ENCODE measurements at regions not wholly inside any gene's neighbourhood (a gene's known extent, or its start where the extent isn't known, plus 50 kb on each side); places are given as distances from the start of the nearest gene placed in this dataset.
"Not testable (repeated sequence)": the region's sequence is repeated elsewhere in the genome, so short reads cannot be mapped to it uniquely, and the experiment has no call there.

GRCh38 chr1:244322791-244323521 lies 128.8 kb downstream of the ADSS2 start:
- DNase-seq (ENCODE audit: low read depth), result no peak

DNA sequence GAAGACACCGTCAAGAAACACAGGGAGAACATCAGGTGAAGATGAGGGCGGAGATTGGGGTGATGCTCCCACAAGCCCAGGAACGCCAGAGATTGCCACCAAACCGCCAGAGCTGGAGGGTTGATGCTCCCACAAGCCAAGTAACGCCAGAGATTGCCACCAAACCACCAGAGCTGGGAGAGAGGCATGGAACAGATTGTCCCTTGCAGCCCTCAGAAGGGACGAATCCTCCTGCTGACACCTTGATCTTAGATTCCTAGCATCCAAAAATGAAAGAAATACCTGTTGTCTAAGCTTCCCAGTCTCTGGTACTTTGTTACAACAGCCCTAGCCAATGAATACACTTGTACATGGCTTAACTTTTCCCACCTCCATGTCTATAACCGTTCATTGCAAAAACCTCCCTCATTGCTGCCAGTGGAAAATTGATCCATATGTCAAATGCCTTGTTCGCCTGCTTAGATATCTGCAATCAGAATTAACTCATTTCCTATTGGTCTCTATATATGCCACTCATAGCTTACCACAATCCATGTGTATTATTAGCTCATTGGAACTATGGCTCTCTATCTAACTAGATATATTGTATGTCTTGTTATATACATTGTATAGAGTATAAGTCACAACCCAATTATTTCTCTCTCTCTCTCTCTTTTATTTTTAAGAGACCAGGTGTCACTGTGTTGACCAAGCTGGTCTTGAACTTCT lies 127.4 kb downstream of the ADSS2 start:
- DNase-seq (ENCODE audit: low read depth), result no peak

GRCh38 chr1:244325056-244325758 lies 126.5 kb downstream of the ADSS2 start:
- DNase-seq (ENCODE audit: low read depth), result no peak

DNA sequence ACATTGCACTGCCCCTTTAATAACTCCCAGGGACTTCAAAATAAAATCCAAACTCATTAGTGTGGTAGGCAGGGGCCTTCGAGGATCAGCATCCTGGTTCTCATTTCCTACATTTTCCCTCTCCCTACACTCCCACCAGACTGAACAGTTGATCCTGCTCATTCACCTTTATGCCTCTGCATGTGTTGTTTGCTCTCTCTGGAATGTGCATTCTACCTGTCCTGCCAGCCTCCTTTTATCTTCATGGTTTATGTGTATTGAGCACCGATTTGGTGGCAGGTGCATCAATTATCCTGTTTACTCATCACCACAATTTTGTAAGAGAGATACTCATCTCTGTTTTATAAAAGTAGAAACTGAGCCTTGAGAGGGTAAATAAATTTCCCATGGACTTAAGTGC lies 125.0 kb downstream of the ADSS2 start:
- no peak for DNase-seq (ENCODE audit: low read depth)

DNA sequence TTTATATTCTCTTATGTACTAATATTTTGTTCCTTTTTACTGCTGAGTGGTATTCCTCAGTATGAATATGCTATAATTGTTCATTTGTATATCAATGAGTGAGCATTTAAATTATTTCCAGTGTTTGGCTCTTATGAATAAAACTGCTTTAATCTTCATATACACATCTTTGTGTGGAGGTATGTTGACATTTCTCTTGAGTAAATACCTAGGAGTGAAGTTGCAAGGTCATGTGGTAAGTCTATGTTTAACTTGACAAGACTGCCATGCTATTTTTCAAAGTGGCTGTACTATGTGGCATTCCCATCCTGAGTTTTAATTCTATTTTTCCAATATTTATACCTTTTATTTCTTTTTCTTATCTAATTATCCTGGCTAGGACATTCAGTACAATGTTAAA lies 124.2 kb downstream of the ADSS2 start:
- no peak for DNase-seq (ENCODE audit: low read depth)

GRCh38 chr1:244328476-244328875 lies 123.2 kb downstream of the ADSS2 start:
- no peak for DNase-seq (ENCODE audit: low read depth)

DNA sequence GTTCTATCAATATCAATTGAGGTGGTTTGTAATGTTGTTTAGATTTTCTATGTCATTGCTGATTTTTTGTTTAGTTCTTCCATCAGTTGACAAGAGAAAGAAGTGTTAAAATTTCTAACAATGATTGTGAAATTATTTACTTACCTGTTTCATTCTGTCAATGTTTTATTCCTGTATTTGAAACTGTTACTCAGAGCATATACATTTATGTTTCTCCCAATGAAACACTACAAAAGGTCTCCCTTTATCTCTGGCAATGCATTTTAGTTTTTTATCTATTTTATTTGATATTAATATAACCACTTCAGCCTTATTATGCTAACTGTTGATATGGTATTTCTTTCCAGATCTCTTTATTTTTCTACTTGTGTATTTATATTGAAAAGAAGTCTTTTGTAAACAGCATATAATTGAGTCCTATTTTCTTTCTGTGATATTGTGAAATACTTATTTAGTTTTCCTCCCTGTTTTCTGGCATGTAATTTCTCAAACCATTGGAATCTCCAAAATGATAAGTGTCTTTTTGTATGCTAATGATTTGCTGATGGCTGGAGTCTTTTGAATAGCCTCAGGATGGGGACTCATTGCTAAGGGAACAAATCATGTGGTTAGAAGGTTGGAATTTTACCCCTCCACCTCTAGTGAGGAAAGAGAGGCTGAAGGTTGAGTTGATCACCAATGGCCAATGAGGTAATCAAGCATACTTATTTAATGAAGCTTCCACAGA lies 122.0 kb downstream of the ADSS2 start:
- DNase-seq (ENCODE audit: low read depth), result no peak

DNA sequence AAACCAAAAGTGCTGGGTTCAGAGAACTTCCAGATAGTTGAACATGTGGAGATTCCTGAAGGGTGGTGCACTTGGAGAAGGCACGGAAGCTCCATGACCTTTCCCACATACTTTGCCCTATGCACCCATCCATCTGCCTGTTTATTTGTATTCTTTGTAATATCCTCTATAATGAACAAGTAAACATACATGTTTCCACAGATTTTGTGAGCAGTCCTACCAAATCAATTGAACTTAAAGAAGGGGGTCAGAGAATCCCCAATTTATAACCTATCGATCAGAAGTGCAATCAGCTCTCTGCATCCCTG lies 121.4 kb downstream of the ADSS2 start:
- no peak for DNase-seq (ENCODE audit: low read depth)

DNA sequence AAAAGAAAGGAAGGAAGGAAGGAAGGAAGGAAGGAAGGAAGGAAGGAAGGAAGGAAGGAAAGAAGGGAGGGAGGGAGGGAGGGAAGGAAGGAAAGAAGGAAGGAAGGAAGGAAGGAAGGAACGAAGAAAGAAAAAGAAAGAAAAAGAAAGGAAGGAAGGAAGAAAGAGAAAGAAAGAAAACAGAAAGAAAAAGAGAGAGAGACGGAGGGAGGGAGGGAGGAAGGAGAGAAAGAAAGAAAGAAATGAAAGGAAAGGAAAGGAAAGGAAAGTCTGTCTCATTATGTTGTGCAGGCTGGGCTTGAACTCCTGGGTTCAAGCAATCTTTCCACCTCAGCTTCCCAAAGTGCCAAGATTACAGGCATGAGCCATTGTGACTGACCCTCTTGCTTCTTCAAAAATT lies 118.9 kb downstream of the ADSS2 start:
- not testable (repeated sequence) for DNase-seq (ENCODE audit: low read depth)

DNA sequence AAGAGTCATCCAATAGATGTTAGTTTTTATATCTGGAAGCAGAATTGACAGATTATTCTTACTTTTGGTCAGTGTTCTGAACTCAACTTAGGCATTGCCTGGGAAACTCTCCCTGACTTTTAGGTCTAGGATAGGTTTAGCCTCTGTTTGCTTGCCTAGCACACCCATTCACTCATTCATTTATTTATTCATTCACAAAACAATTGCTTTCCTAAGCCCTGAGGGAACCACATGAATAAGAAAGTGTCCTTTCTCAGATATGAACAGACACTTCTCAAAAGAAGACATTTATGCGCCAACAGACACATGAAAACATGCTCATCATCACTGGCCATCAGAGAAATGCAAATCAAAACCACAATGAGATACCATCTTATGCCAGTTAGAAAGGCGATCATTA lies 117.4 kb downstream of the ADSS2 start:
- not testable (repeated sequence) for DNase-seq (ENCODE audit: low read depth)

- DNase-seq (ENCODE audit: low read depth), result not testable (repeated sequence)
These were observed 116.9 kb downstream of the ADSS2 start for GRCh38 chr1:244334842-244335241.

DNA sequence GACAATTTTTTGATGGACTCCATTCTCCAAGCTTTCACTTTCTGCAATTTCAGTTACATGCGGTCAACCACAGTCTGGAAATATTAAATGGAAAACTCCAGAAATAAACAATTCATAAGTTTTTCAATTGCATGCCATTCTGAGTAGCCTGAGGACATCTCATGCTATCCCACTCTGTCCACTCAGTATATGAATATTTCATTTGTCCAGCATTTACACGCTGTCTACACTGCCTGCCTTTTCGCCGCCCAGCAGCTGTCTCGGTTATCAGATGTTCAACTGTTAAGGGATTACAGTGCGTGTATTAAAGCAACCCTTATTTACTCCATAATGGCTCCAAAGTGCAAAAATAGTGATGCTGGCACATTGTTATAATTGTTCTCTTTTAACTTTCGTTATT lies 116.3 kb downstream of the ADSS2 start:
- no peak for DNase-seq (ENCODE audit: low read depth)

- no peak for DNase-seq (ENCODE audit: low read depth)
These were observed 115.3 kb downstream of the ADSS2 start for GRCh38 chr1:244336232-244336899.

GRCh38 chr1:244337839-244338238 lies 113.9 kb downstream of the ADSS2 start:
- DNase-seq (ENCODE audit: low read depth), result no peak

DNA sequence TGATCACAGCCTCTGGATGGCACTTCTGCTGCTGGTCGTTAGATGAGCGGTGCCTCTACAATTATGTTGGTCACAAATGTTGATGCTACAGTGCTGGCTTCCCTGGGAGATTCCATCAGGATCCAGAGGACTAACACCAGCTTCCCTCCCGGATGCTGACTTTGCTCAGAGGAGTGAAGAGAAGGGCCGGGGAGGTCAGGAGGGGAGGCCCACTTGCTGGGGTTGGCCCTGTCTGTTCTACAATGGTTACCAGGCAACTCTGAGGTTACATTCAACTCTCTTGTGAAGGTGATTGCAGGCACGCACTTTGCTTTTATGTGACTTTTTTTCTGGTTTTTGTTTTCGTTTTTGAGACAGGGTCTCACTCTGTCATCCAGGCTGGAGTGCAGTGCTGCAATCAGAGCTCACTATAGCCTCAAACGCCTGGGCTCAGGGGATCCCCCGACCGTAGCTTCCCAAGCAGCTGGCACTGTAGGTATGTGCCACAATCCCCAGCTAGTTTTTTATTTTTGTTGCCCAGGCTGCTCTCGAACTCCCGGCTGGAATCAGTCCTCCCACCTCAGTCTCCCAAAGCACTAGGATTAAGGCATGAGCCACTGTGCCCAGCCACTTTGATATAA lies 112.5 kb downstream of the ADSS2 start:
- DNase-seq (ENCODE audit: low read depth), result no peak

GRCh38 chr1:244339776-244340175 lies 111.9 kb downstream of the ADSS2 start:
- DNase-seq (ENCODE audit: low read depth), result no peak

- DNase-seq (ENCODE audit: low read depth), result no peak
These were observed 111.3 kb downstream of the ADSS2 start for GRCh38 chr1:244340396-244340795.

- DNase-seq (ENCODE audit: low read depth), result no peak
These were observed 110.0 kb downstream of the ADSS2 start for GRCh38 chr1:244341455-244342450.

- no peak for DNase-seq (ENCODE audit: low read depth)
These were observed 107.7 kb downstream of the ADSS2 start for GRCh38 chr1:244344001-244344400.

DNA sequence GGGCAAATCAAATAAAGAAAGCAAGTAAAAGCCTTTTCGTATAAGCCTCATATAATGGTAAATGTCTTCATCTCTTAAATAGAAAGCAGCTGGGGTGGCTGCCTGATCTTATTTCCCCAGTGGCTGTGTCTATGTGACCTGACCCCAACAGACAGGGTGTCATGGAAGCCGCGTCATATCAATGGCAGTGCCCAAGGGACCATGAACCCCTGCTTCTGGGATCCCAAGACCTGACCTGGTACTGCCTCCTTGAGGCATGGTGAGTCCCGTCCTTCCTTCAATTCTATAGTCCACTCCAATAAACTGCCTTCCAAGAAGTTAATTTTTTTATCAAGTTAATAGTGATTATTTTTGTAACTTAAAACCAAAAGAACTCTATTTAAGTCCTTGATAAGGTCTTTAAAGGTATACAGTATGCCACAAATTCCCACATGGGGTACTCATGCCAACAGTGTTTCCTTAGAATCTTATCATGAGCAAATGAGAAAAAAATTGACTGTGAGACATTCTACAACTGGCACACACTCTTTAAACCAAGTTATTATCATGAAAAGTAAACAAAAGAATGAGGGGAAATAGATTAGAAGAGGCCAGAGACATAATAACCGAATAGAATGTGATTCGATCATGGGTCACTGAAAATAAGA lies 104.6 kb downstream of the ADSS2 start:
- no peak for DNase-seq (ENCODE audit: low read depth)

Data from stimulated activated CD8-positive, alpha-beta memory T cell treated with anti-CD3 and anti-CD28 coated beads, Interleukin-7, amount 100 ng/mL, for 24 hours (primary cell).